Limb (tissue), 2 donors: ENCODE measurements at regions not wholly inside any gene's neighbourhood (a gene's known extent, or its start where the extent isn't known, plus 50 kb on each side); places are given as distances from the start of the nearest gene placed in this dataset.
A peak's percentile ranks its signal among the peaks of the same experiment; 100 is the strongest.
"Not testable (repeated sequence)": the region's sequence is repeated elsewhere in the genome, so short reads cannot be mapped to it uniquely, and the experiment has no call there.

Experiments used
- DNase-seq, 2 donors: peaks; one replicate each; pipeline ENCODE4 v3.0.0-alpha.2; 2016; ENCODE audit errors: extremely low spot score in 2 of 2

GRCh38 chr4:138113819-138114400 is 128.2 kb downstream of the SLC7A11 start:
- DNase-seq = no peak

- DNase-seq = not testable (repeated sequence)
Observed at GRCh38 chr4:138112890-138113289, 129.3 kb downstream of the SLC7A11 start.

- no peak for DNase-seq
Observed at GRCh38 chr4:138112389-138112788, 129.8 kb downstream of the SLC7A11 start.

- DNase-seq = no peak
Observed at GRCh38 chr4:138111462-138112000, 130.6 kb downstream of the SLC7A11 start.

- no peak for DNase-seq
Observed at GRCh38 chr4:138110815-138111214, 131.3 kb downstream of the SLC7A11 start.

- no peak for DNase-seq
Observed at GRCh38 chr4:138107023-138107422, 135.1 kb downstream of the SLC7A11 start.

- DNase-seq = no peak
Observed at GRCh38 chr4:138105331-138105730, 136.8 kb downstream of the SLC7A11 start.

- DNase-seq = peak in 1 of 2 donors; percentile 71
Observed at GRCh38 chr4:138104284-138104680, 137.9 kb downstream of the SLC7A11 start.

GRCh38 chr4:138103597-138104283 is 138.4 kb downstream of the SLC7A11 start:
- DNase-seq = no peak

GRCh38 chr4:138099385-138099784 is 142.8 kb downstream of the SLC7A11 start:
- DNase-seq = no peak

- no peak for DNase-seq
Observed at GRCh38 chr4:138097912-138098600, 144.1 kb downstream of the SLC7A11 start.

GRCh38 chr4:138096384-138097062 is 145.6 kb downstream of the SLC7A11 start:
- no peak for DNase-seq

GRCh38 chr4:138095378-138095777 is 146.8 kb downstream of the SLC7A11 start:
- DNase-seq = no peak

GRCh38 chr4:138092060-138092459 is 150.1 kb downstream of the SLC7A11 start:
- DNase-seq = no peak

- no peak for DNase-seq
Observed at GRCh38 chr4:138090918-138091676, 151.1 kb downstream of the SLC7A11 start.

GRCh38 chr4:138090150-138090917 is 151.8 kb downstream of the SLC7A11 start:
- peak; percentile 77 to 85 for DNase-seq

- DNase-seq = no peak
Observed at GRCh38 chr4:138088449-138089208, 153.5 kb downstream of the SLC7A11 start.

- DNase-seq = peak in 1 of 2 donors; percentile 41
Observed at GRCh38 chr4:138087066-138087719, 155.0 kb downstream of the SLC7A11 start.

- DNase-seq = peak in 1 of 2 donors; percentile 69
Observed at GRCh38 chr4:138086611-138087041, 155.5 kb downstream of the SLC7A11 start.
